Epithelial cell of esophagus (primary cell): ENCODE measurements at regions not wholly inside any gene's neighbourhood (a gene's known extent, or its start where the extent isn't known, plus 50 kb on each side); places are given as distances from the start of the nearest gene placed in this dataset.

Source experiments
- DNase-seq: peaks from one replicate; pipeline ENCODE4 v3.0.0; 2010; ENCODE audit warnings: low read depth
- H3K4me3 ChIP-seq: 2 replicates; pipeline ENCODE4 v1.5.1; 2011; ENCODE audit warnings: mild to moderate bottlenecking, low read length, control low read depth
- TF ChIP-seq, protein P1 (sequence below): IDR thresholded peaks from 2 replicates; pipeline ENCODE4 v1.5.1; 2011; ENCODE audit warnings: low read depth, mild to moderate bottlenecking, low read length, control low read depth, inconsistent platforms; ENCODE audit not compliant: insufficient read depth; ENCODE audit errors: missing control alignments

DNA sequence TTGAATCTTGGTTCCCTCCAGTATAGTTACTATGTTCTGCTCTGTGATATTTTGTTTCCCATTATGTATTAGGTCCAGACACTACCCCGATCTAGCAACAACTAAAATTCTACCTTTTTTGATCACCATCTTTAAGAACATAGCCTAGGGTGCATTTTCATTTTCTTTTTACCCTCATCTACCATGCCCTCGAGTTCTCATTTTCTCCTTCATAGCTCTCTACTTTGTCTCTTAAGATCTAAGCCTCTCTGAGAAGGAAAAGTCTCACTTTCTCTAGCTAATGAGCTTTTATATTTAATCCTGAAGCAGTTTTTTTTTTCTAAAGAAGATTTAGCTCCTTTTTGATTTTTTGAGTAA is 1089.4 kb upstream of the SLC39A10 start:
- no peak overlapping the region for H3K4me3 ChIP-seq
- no peak for DNase-seq
- TF ChIP-seq, protein P1, sequence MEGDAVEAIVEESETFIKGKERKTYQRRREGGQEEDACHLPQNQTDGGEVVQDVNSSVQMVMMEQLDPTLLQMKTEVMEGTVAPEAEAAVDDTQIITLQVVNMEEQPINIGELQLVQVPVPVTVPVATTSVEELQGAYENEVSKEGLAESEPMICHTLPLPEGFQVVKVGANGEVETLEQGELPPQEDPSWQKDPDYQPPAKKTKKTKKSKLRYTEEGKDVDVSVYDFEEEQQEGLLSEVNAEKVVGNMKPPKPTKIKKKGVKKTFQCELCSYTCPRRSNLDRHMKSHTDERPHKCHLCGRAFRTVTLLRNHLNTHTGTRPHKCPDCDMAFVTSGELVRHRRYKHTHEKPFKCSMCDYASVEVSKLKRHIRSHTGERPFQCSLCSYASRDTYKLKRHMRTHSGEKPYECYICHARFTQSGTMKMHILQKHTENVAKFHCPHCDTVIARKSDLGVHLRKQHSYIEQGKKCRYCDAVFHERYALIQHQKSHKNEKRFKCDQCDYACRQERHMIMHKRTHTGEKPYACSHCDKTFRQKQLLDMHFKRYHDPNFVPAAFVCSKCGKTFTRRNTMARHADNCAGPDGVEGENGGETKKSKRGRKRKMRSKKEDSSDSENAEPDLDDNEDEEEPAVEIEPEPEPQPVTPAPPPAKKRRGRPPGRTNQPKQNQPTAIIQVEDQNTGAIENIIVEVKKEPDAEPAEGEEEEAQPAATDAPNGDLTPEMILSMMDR: no peak

DNA sequence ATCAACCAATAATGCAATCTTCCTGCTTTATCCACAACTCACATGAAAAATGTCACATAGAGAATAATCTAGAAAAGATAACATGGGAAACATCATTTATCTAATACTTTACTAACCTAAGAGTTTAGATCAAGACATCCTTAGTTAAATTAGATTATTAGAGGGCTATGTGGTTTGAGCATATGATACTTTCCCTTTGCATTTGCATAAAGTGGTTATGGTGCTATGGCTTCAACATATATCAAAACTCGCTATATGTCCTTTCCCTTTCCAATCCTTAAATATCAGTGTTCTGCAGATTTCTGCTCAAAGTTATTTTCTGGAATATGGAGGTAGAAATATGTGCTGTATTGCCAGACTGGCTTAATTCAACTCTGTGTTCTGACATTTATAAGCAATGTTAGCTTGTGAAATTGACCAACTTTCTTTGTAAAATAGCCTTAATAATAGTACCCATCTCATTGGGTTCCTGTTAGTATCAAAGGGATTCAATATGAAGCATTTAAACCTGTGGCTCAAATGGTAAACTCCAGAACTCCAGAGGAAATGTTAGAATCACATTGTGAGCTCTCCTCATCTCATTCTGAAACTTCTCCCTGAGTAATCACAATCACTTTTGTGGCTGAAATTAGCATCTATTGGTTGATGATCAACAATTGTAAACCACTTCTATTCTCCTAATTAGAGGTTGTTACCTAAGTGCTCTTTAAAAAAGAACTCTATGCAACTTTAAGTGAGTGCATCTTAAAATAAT is 1089.9 kb upstream of the SLC39A10 start:
- no peak overlapping the region for H3K4me3 ChIP-seq
- TF ChIP-seq, protein P1: no peak
- DNase-seq: no peak

DNA sequence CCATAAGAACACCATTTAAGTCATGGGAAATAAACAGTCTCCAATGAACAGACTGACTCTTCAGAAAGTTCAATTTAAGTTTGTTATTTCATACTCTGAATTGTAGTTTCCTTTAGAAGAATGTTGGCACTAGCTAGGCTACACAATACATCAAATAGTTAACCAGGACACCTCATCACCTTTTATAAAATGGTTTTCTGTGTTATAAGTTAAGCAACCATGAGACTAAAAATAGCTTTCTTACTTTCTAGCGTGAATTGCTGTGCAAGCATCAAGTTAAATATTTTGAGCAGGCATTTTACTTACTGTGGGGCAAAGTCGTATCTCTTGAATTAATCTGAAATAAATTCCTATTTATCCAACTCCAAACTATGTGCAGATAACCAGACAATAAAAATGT is 1092.6 kb upstream of the SLC39A10 start:
- TF ChIP-seq, protein P1: no peak
- no peak for DNase-seq
- H3K4me3 ChIP-seq: no peak overlapping the region

DNA sequence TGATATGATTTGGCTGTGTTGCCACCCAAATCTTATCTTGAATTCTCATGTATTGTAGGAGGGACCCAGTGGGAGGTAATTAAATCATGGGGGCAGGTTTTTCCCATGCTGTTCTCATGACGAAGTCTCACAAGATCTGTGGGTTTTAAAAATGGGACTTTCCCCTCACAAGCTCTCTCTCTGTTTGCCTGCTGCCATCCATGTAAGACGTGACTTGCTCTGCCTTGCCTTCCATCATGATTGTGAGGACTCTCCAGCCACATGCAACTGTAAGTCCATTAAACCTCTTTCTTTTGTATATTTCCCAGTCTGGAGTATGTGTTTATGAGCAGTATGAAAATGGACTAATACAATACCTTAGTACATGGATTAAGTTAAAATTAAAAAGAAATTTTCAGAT is 1094.7 kb upstream of the SLC39A10 start:
- TF ChIP-seq, protein P1: no peak
- DNase-seq: no peak
- H3K4me3 ChIP-seq: no peak overlapping the region

DNA sequence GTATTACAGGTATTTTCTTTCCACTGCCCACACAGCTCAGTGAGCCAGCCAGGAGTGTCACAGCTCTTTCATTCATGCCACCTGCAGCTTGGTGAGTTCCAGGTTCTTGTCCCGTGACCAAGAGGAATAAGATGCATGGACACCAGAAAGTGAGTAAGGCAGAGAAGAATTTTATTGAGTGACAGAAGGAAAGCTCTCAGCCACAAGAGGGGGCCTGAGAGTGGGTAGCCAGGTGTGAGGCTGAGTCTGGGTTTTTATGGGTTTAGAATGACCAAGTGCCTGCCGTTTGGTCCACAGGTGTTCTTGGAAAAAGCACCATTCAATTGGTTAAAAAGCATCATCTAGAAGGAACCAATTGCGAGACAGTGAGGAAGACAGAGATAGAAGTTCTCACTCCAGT is 1097.1 kb upstream of the SLC39A10 start:
- no peak for DNase-seq
- no peak overlapping the region for H3K4me3 ChIP-seq
- TF ChIP-seq, protein P1: no peak

DNA sequence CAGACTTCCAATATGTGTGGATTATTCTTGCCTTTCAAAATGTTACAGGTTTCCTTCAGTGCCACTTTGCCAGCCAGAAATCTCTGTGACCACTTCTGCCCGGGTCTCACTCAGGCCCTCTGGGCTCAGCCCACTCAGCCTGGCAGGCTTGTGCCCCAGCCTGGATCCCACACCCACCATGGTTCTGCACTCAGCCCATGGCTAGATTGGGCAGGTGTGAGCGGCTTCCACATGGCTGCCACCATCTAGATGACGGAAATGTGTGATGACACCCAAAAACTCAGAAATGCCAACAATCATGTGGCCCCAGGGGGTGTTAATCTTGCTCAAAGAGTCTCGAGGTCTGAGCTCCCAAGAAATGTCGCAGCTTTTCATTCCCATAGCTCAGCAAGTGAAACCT is 1097.5 kb upstream of the SLC39A10 start:
- H3K4me3 ChIP-seq: no peak overlapping the region
- no peak for DNase-seq
- TF ChIP-seq, protein P1: no peak

DNA sequence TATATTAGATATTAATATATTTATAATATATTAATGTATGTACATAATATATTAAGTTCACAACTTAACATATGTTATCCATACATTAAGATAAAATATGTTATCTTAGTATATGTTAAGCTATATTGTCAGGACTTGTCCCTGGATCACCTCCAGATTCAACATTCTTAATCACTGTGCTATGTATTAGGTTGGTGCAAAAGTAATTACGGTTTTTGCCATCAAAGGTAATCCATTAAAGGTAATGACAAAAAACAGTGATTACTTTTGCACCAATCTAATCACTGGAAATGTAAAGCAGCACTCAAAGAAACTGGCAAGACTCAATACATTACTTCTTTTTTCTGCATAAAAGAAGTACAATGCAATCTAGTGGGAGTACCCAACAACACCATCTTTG is 1099.0 kb upstream of the SLC39A10 start:
- TF ChIP-seq, protein P1: no peak

More for the DNA sequence above, 1099.0 kb upstream of the SLC39A10 start:
- H3K4me3 ChIP-seq: no peak overlapping the region
- DNase-seq: no peak
